ENCODE measurements at regions not wholly inside any gene's neighbourhood (a gene's known extent, or its start where the extent isn't known, plus 50 kb on each side); places are given as distances from the start of the nearest gene placed in this dataset.

DNA sequence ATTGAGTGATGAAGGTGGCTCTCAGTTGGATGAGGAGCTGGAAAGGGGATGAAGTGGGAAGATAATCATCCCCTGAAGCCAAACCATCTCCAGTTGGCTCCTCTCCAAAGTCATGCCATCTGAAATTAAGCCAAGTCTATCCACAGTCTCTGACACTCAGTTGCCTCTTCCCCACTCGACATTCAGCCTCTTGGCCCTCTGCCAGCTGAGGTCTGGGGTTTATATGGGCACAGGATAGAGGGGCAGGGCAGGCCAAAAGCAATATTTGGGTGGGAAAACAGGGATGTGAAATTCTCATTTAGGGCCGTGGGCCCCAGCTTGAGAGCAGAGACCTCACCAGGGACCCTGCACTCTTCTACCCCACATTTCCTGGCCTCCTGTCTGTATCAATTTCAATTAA is 85.9 kb downstream of the SLITRK1 start:
- TF ChIP-seq, protein P1, sequence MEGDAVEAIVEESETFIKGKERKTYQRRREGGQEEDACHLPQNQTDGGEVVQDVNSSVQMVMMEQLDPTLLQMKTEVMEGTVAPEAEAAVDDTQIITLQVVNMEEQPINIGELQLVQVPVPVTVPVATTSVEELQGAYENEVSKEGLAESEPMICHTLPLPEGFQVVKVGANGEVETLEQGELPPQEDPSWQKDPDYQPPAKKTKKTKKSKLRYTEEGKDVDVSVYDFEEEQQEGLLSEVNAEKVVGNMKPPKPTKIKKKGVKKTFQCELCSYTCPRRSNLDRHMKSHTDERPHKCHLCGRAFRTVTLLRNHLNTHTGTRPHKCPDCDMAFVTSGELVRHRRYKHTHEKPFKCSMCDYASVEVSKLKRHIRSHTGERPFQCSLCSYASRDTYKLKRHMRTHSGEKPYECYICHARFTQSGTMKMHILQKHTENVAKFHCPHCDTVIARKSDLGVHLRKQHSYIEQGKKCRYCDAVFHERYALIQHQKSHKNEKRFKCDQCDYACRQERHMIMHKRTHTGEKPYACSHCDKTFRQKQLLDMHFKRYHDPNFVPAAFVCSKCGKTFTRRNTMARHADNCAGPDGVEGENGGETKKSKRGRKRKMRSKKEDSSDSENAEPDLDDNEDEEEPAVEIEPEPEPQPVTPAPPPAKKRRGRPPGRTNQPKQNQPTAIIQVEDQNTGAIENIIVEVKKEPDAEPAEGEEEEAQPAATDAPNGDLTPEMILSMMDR (IDR thresholded peaks at IDR 0.05): no peak
- no peak for TF ChIP-seq POLR2A (IDR thresholded peaks at IDR 0.05)
